ENCODE measurements at regions not wholly inside any gene's neighbourhood (a gene's known extent, or its start where the extent isn't known, plus 50 kb on each side); places are given as distances from the start of the nearest gene placed in this dataset.

- Histone ChIP-seq H3K27ac (no peak overlapping the region), H3K4me3 (no peak overlapping the region), H3K4me1 (no peaks in the 10 kb centered on the region), H3K36me3 (no peaks in the 10 kb centered on the region), H3K9me3 (no peaks in the 10 kb centered on the region), H3K27me3 (no peaks in the 10 kb centered on the region)
- DNase-seq (ENCODE audit: low spot score) = no peak
- TF ChIP-seq, protein P1, sequence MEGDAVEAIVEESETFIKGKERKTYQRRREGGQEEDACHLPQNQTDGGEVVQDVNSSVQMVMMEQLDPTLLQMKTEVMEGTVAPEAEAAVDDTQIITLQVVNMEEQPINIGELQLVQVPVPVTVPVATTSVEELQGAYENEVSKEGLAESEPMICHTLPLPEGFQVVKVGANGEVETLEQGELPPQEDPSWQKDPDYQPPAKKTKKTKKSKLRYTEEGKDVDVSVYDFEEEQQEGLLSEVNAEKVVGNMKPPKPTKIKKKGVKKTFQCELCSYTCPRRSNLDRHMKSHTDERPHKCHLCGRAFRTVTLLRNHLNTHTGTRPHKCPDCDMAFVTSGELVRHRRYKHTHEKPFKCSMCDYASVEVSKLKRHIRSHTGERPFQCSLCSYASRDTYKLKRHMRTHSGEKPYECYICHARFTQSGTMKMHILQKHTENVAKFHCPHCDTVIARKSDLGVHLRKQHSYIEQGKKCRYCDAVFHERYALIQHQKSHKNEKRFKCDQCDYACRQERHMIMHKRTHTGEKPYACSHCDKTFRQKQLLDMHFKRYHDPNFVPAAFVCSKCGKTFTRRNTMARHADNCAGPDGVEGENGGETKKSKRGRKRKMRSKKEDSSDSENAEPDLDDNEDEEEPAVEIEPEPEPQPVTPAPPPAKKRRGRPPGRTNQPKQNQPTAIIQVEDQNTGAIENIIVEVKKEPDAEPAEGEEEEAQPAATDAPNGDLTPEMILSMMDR (IDR thresholded peaks at IDR 0.05) = no peak
Measured at GRCh38 chr17:70369391-70369790, 200.1 kb downstream of the KCNJ2 start.

DNA sequence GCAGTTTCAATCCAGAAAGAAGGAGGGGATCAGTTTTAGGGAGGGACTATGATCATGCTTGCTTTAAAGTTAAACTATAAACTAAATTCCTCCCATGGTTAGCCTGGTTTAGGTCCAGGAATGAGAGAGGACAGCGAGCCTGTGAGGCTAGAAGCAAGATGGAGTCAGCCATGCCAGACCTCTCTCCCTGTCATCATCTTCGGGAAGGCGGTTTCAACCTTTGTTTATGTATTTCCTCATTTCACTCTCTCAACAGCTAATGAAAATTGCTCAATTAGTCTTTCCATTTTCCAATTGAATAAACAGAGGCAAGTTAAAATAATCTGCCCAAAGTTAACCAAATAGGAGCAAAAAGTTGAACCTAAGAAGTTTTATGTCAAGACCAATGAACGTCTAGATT lies 201.5 kb downstream of the KCNJ2 start:
- no peaks in the 10 kb centered on the region for H3K27me3 ChIP-seq
- H3K27ac ChIP-seq = no peak overlapping the region
- TF ChIP-seq, protein P1 (IDR thresholded peaks at IDR 0.05) = no peak
- no peaks in the 10 kb centered on the region for H3K4me1 ChIP-seq
- H3K9me3 ChIP-seq = no peaks in the 10 kb centered on the region
- no peaks in the 10 kb centered on the region for H3K36me3 ChIP-seq
- no peak for DNase-seq (ENCODE audit: low spot score)
- no peak overlapping the region for H3K4me3 ChIP-seq

GRCh38 chr17:70373369-70373768 lies 204.0 kb downstream of the KCNJ2 start:
- H3K4me3 ChIP-seq = no peak overlapping the region
- H3K9me3 ChIP-seq = no peaks in the 10 kb centered on the region
- TF ChIP-seq, protein P1 (IDR thresholded peaks at IDR 0.05) = no peak
- DNase-seq (ENCODE audit: low spot score) = no peak
- H3K36me3 ChIP-seq = no peaks in the 10 kb centered on the region
- no peaks in the 10 kb centered on the region for H3K27me3 ChIP-seq
- no peaks in the 10 kb centered on the region for H3K4me1 ChIP-seq
- H3K27ac ChIP-seq = no peak overlapping the region

DNA sequence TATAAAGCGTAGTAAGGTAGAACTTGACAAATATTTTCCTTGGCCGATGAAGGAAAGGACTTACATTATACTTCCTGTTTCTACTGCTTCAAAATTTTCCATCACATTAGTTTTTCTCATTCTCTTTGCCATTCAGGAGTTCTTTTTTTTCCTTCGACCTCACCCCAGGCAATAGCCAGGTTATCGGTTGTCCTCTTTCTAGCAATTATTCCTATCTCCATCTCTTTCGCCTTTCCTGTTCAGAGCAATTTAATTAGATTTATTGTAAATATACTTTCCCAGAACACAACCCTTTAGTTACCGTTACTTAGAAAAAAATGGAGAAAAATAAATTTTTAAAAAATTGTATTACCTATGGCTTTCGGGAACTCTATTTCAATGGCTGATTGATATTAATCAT lies 205.2 kb downstream of the KCNJ2 start:
- H3K4me3 ChIP-seq = no peak overlapping the region
- no peak overlapping the region for H3K27ac ChIP-seq
- TF ChIP-seq, protein P1 (IDR thresholded peaks at IDR 0.05) = no peak
- no peak for DNase-seq (ENCODE audit: low spot score)
- no peaks in the 10 kb centered on the region for H3K36me3 ChIP-seq
- no peaks in the 10 kb centered on the region for H3K27me3 ChIP-seq
- H3K4me1 ChIP-seq = no peaks in the 10 kb centered on the region
- no peaks in the 10 kb centered on the region for H3K9me3 ChIP-seq

DNA sequence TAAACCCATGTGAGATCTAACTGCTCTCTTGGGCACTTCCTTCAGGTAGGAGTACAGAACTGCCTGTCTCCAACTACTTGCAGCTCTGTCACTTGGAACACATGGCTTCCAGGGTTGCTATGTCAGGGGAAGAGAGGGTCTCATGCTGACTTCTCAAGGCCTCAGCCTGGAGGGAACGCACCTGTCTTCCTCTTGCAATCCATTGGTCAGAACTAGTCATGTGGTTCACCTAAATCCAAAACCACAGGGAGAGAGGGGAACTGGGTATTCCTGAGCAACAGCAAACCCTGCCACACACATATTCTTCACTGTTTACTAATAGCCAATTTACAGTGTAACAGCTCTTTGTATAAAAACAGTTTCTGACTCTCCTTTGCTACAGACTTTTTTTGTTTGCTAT lies 206.1 kb downstream of the KCNJ2 start:
- Histone ChIP-seq H3K9me3 (no peaks in the 10 kb centered on the region), H3K27ac (no peak overlapping the region), H3K36me3 (no peaks in the 10 kb centered on the region), H3K4me3 (no peak overlapping the region), H3K4me1 (no peaks in the 10 kb centered on the region), H3K27me3 (no peaks in the 10 kb centered on the region)
- TF ChIP-seq, protein P1 (IDR thresholded peaks at IDR 0.05) = no peak
- DNase-seq (ENCODE audit: low spot score) = no peak
